HG02588 (cell line): ENCODE measurements at regions not wholly inside any gene's neighbourhood (a gene's known extent, or its start where the extent isn't known, plus 50 kb on each side); places are given as distances from the start of the nearest gene placed in this dataset.

Experiments used
- ATAC-seq: cut with Tn5 transposase; IDR thresholded peaks from one replicate; pipeline ENCODE4 v1.9.1; 2021; ENCODE audit warnings: mild to moderate bottlenecking, moderate library complexity; ENCODE audit not compliant: unreplicated experiment

DNA sequence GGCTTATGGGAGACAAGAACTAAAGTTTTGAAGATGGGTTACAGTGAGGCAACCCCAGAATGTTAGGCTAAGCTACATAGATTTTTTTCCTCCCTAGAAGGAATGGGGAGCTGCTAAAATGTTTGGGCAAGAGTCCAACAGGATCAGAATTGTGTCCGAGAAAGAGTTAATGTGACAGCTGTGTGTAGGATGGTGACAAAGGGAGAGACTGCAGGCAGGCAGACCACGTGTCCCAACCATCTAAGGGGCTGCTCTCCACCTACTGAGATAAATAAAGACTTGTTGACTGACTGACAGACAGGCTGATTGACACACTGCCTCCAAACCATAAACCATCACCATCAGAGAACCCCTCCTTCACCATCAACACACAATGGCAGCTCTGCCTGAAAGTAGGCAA lies 133.7 kb upstream of the CTTNBP2NL start:
- no peak for ATAC-seq

- no peak for ATAC-seq
These were observed 133.0 kb upstream of the CTTNBP2NL start for GRCh38 chr1:112263042-112263441.

- ATAC-seq: no peak
These were observed 132.6 kb upstream of the CTTNBP2NL start for GRCh38 chr1:112263453-112263852.

DNA sequence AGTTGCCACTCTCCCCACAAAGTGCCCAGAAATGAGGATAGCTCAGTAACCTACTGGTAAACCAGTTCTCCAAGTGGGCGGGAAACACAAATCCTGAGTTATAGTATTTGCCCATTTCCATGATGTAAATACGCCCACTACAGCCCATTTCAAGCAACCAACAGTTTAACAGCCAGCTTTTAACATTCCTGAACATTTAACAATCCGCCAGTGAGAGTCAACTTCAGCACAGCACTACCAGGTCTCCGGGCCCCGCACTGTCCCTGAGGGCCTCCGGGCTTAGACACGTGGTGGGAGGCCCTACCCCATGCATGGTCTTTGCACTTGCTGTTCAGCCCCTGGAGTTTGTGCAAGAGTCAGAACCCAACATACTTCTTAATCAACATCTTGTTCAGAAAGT lies 132.0 kb upstream of the CTTNBP2NL start:
- no peak for ATAC-seq

- ATAC-seq: no peak
These were observed 131.5 kb upstream of the CTTNBP2NL start for GRCh38 chr1:112264553-112264952.

DNA sequence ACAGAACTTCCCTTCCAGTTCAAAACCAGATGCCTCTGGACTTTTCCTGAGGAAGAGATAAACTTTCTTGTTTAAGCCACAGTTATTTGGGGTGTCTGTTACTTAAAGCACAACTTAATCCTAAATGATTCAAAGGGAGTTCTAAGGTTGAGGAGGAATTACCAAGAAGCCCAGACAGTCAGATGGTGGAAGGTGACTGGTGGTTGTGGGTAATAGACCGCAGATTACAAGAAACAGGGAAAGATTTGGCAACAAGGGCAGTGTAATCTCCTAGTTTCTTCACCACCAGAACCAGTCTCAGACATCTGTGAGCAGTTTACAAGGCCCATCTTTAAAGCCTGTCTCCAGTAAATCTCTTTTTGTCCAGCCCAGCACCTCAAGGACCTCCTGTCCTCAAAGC lies 130.1 kb upstream of the CTTNBP2NL start:
- no peak for ATAC-seq

- ATAC-seq: no peak
These were observed 128.8 kb upstream of the CTTNBP2NL start for GRCh38 chr1:112267206-112267605.

DNA sequence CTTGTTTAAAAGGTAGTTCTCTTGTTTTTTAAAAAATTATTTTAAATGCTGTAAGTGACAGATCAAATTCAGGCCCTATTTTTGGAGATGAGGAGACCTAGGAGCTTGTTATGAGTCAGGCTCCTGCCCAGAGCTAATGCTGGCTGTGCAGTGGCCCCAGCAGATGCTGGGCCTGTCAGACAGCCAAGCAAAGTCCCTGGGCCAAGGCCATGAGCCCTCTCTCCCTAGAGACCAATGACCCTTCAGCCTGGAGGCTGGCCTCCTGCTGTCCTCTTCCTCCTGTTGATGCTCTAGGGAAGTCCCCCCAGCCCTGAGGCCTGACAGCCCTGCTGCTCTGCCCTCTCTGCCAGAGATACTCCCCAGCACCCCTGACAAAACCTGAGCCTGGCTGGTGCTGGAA lies 128.1 kb upstream of the CTTNBP2NL start:
- ATAC-seq: no peak

- no peak for ATAC-seq
These were observed 127.6 kb upstream of the CTTNBP2NL start for GRCh38 chr1:112268408-112268807.

- no peak for ATAC-seq
These were observed 124.7 kb upstream of the CTTNBP2NL start for GRCh38 chr1:112271270-112271669.

- ATAC-seq: no peak
These were observed 123.8 kb upstream of the CTTNBP2NL start for GRCh38 chr1:112272101-112272772.

DNA sequence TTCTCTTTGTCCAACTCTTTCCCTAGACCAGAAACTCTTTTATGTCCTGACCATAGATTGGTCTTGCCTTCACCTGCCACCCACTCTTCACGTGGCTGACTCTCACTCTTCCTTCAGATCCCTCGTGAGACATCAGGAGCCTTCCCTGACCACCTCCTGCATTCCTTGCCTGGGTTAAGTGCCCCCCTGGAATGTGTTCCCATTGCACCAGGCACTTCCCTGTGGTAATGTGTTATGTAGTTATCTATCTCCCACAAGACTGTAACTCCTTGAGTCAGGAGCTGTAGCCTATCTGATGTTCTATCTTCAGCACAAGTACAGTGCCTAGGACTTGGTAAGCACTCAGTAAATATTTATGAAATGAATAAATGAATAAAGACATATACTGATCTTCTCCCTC lies 111.2 kb upstream of the CTTNBP2NL start:
- no peak for ATAC-seq

- no peak for ATAC-seq
These were observed 110.7 kb upstream of the CTTNBP2NL start for GRCh38 chr1:112285316-112285715.

DNA sequence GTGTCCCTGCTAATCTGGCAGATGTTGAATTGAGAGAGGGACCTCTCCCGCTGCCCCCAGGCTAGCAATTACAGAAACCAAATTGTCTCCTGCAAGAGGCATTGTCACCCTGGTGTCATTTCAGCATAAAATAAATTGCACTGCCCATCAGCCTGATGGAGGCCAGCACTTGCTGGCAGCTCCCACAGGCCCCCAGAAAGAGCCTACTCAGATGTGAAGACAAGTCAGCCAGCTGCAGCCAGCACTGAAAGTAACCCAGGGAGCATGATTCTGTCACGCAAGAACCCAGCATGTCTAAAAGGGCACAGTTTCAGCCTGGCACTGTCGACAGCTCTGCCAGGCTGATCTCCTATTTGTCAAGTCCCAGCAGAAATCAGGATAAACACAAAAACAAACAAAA lies 110.3 kb upstream of the CTTNBP2NL start:
- ATAC-seq: no peak

GRCh38 chr1:112296908-112297307 lies 99.1 kb upstream of the CTTNBP2NL start:
- no peak for ATAC-seq

GRCh38 chr1:112297536-112297935 lies 98.5 kb upstream of the CTTNBP2NL start:
- no peak for ATAC-seq

DNA sequence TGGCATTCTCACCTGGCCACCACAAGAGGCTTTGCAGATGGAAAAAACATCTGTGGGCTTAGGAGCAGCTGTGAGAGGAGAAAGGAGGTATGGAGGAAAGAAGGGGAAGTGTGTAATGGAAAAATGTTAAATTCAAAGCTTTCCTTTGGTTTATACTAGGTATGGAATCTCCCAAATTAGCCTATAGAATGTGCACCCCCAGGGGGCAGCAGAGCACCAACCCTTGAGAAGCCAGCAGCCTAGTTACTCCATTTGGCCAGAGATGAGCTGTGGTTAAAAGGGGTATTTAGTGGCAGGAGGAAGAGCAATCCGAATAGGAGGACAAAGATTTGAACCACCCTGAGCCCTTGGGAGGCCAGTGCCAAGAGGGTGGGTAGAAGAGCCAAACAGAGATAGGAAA lies 97.5 kb upstream of the CTTNBP2NL start:
- ATAC-seq: no peak

GRCh38 chr1:112304126-112304525 lies 91.9 kb upstream of the CTTNBP2NL start:
- no peak for ATAC-seq

DNA sequence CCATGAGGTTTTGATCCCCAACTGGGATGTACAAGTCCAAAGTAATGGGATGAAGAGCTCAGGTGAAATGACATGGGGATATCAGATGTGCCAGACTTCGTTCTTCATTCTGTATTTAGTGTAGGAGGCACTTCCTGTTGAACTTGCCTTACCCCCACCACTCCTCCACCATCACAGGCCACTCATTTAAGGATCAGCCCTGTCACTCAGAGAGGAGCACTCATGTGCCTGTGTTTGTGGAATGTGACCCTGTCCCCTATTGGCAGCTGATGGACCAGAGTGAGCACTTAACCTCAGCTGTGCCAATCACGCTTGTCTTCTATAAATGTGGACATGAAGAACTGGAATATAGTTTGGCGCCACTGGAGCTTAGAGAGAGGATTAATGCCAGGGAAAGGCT lies 91.4 kb upstream of the CTTNBP2NL start:
- no peak for ATAC-seq

GRCh38 chr1:112307930-112308591 lies 88.0 kb upstream of the CTTNBP2NL start:
- no peak for ATAC-seq

DNA sequence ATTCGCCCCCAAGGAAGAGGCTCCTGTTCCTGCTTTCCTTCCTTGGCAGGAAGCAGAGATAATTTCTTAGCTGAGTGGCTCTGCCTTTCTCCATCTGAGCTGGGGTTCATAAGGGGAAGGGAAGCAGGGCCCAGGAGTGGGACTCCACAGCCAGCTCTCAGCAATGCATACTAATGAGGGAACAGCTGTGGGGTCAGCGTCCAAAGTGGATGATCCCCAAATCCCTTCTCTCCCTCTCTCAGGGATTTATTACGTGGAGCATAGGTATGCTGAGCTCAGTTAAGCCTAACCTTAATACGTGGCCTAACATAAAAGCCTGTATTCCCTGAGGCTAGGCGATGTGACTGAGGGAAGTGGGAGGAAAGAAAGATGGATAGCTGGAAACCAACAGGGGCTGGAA lies 87.3 kb upstream of the CTTNBP2NL start:
- no peak for ATAC-seq

GRCh38 chr1:112309499-112309898 lies 86.5 kb upstream of the CTTNBP2NL start:
- no peak for ATAC-seq

DNA sequence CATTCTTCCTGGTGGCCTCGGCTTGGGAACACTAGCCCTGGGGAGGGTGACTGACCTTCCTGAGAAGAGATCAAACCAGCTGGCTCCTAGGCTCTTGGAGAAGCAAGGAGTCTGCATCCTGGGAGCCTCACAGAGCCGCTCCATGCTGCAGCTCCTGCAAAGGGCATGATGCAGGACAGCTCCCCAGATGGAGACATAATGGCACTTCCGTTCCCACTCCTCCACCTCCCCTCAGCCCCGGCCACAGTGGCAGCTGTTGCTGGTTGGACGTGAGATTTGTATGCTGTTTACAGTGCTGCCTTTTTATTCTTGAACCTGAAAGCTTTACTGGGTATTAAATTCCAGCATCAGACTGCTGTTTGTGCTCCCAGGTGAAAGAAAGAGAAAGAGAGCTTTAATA lies 83.7 kb upstream of the CTTNBP2NL start:
- ATAC-seq: no peak
